Endothelial cell of umbilical vein (primary cell): ENCODE measurements at regions not wholly inside any gene's neighbourhood (a gene's known extent, or its start where the extent isn't known, plus 50 kb on each side); places are given as distances from the start of the nearest gene placed in this dataset.

Experiments
- CTCF ChIP-seq, 2 donors: IDR thresholded peaks; 1 replicate in 1 of 2; 2 replicates in 1 of 2; pipeline ENCODE4 v1.5.1; 2011; ENCODE audit warnings: low read length in 2 of 2, mild to moderate bottlenecking in 2 of 2, moderate library complexity in 2 of 2, control low read depth in 1 of 2, inconsistent platforms in 1 of 2, low read depth in 1 of 2; ENCODE audit not compliant: insufficient read depth in 1 of 2; ENCODE audit errors: extremely low read depth in 1 of 2
- EZH2 ChIP-seq: IDR thresholded peaks from 2 replicates; pipeline ENCODE4 v1.6.1; 2012; ENCODE audit warnings: borderline replicate concordance, low read depth, mild to moderate bottlenecking, moderate library complexity, low read length, inconsistent platforms; ENCODE audit not compliant: severe bottlenecking
- JUN ChIP-seq: IDR thresholded peaks from 2 replicates; pipeline ENCODE4 v1.6.1; 2011; ENCODE audit warnings: borderline replicate concordance, low read depth; ENCODE audit not compliant: insufficient read length, insufficient read depth
- MYC ChIP-seq: IDR thresholded peaks from one replicate; pipeline ENCODE4 v1.6.1; 2011; ENCODE audit warnings: mild to moderate bottlenecking, low read depth, low read length
- POLR2A ChIP-seq: IDR thresholded peaks from 2 replicates; pipeline ENCODE4 v1.6.1; 2012; ENCODE audit warnings: low read depth, mild to moderate bottlenecking, control low read depth, low read length
- POLR2AphosphoS5 ChIP-seq: IDR thresholded peaks from 2 replicates; pipeline ENCODE4 v1.6.1; 2012; ENCODE audit warnings: low read depth, mild to moderate bottlenecking, control low read depth, low read length, moderate library complexity; ENCODE audit not compliant: insufficient read depth
- TF ChIP-seq, protein P1 (sequence below): IDR thresholded peaks from 2 replicates; pipeline ENCODE4 v1.6.1; 2011; ENCODE audit not compliant: insufficient read depth, insufficient read length

GRCh38 chr2:220309215-220309614 lies 681.8 kb downstream of the SLC4A3 start:
- TF ChIP-seq POLR2A (no peak), CTCF (IDR thresholded peaks at IDR 0.05; ENCODE audit: extremely low read depth in 1 of 2, insufficient read depth in 1 of 2, low read depth in 1 of 2, low read length in 2 of 2) (no peak), POLR2AphosphoS5 (no peak), EZH2 (no peak), JUN (no peak), MYC (no peak)
- TF ChIP-seq, protein P1, sequence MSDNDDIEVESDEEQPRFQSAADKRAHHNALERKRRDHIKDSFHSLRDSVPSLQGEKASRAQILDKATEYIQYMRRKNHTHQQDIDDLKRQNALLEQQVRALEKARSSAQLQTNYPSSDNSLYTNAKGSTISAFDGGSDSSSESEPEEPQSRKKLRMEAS: no peak
